Panc1 (cell line): ENCODE measurements at regions not wholly inside any gene's neighbourhood (a gene's known extent, or its start where the extent isn't known, plus 50 kb on each side); places are given as distances from the start of the nearest gene placed in this dataset.

Experiments
- ATAC-seq: fragments of 200-7000 bp; cut with Tn5 transposase; 2 replicates; pipeline ENCODE4 v1.9.1; 2020; ENCODE audit warnings: mild to moderate bottlenecking, moderate library complexity
- BruUV-seq: library from RNA; stranded (reverse); fragments of 400-500 nt; replicated peaks from 2 replicates; lab custom pipeline; 2021; lab: Mats Ljungman, UMichigan
- CTCF ChIA-PET: fragments of 300-600 bp; sonication (Branson Sonifier 250); formaldehyde crosslinking; loops from one replicate; lab custom pipeline; 2022; ENCODE audit warnings: antibody characterized with exemption; lab: Charles Lee
- POLR2A ChIA-PET: fragments of 300-600 bp; sonication (Branson Sonifier 250); formaldehyde crosslinking; loops from one replicate; lab custom pipeline; 2022; ENCODE audit warnings: antibody characterized with exemption; lab: Charles Lee
- DNase-seq: peaks from one replicate; pipeline ENCODE4 v3.0.0-alpha.2; 2010; ENCODE audit warnings: low read depth, low spot score
- H3K27ac ChIP-seq: 2 replicates; pipeline ENCODE4 v1.5.1; 2011; ENCODE audit warnings: mild to moderate bottlenecking, low read length, inconsistent platforms
- H3K27me3 ChIP-seq: fragments of 200-500 bp; sonication (Bioruptor generic); 2 replicates; pipeline ENCODE4 v1.6.0; 2014; ENCODE audit warnings: low read length, inconsistent platforms; ENCODE audit not compliant: control insufficient read depth, insufficient read depth
- H3K36me3 ChIP-seq: fragments of 200-500 bp; sonication (Bioruptor generic); 2 replicates; pipeline ENCODE4 v1.5.1; 2014; ENCODE audit warnings: inconsistent platforms, mild to moderate bottlenecking, low read length, moderate library complexity; ENCODE audit not compliant: control insufficient read depth, insufficient read depth
- H3K4me1 ChIP-seq: 2 replicates; pipeline ENCODE4 v1.5.1; 2011; ENCODE audit warnings: inconsistent platforms, mild to moderate bottlenecking, low read length, moderate library complexity; ENCODE audit not compliant: control insufficient read depth, insufficient read depth
- H3K4me3 ChIP-seq, 2 experiments: 2 replicates each; pipeline ENCODE4 v1.5.1; 2011 to 2012; ENCODE audit warnings: low read depth in 2 of 2, low read length in 2 of 2, mild to moderate bottlenecking in 2 of 2, inconsistent platforms in 1 of 2, moderate library complexity in 1 of 2
- H3K9me3 ChIP-seq: fragments of 200-500 bp; sonication (Bioruptor generic); 2 replicates; pipeline ENCODE4 v1.5.1; 2014; ENCODE audit warnings: low read depth, mild to moderate bottlenecking, inconsistent platforms, low read length, moderate library complexity; ENCODE audit not compliant: control insufficient read depth, insufficient read depth
- CTCF ChIP-seq: fragments of 450-650 bp; IDR thresholded peaks from 2 replicates; pipeline ENCODE4 v1.5.1; 2017; ENCODE audit warnings: mild to moderate bottlenecking
- POLR2AphosphoS5 ChIP-seq: IDR thresholded peaks from 2 replicates; pipeline ENCODE4 v1.6.1; 2012; ENCODE audit warnings: mild to moderate bottlenecking, low read depth, low read length, moderate library complexity
- REST ChIP-seq, 2 experiments: IDR thresholded peaks; 2 replicates each; pipeline ENCODE4 v1.6.1; 2011 to 2012; ENCODE audit warnings: low read depth in 2 of 2, control low read depth in 1 of 2, low read length in 1 of 2, mild to moderate bottlenecking in 1 of 2, moderate library complexity in 1 of 2; ENCODE audit not compliant: insufficient read depth in 1 of 2
- SIN3A ChIP-seq: IDR thresholded peaks from 2 replicates; pipeline ENCODE4 v1.6.1; 2012; ENCODE audit warnings: low read depth, mild to moderate bottlenecking, low read length, moderate library complexity, borderline replicate concordance; ENCODE audit not compliant: insufficient read depth
- TCF7L2 ChIP-seq: IDR thresholded peaks from 2 replicates; pipeline ENCODE4 v1.6.1; 2011; ENCODE audit warnings: mild to moderate bottlenecking, low read depth, low read length, inconsistent platforms
- in situ Hi-C: cut with HindIII; loops from 2 replicates; pipeline ENCODE4 v1.10.0; 2016; ENCODE audit warnings: low sequenced_read_pairs, low pct_unique_long_range_greater_than_20kb
- intact Hi-C: fragments of 100-400 bp; cut with micrococcal nuclease; formaldehyde crosslinking; loops from one replicate; pipeline ENCODE4 v1.10.0; 2022; ENCODE audit not compliant: unreplicated experiment

- Histone ChIP-seq H3K9me3 (no peaks in the 10 kb centered on the region), H3K36me3 (no peaks in the 10 kb centered on the region), H3K27ac (no peak overlapping the region), H3K27me3 (no peaks in the 10 kb centered on the region), H3K4me1 (no peaks in the 10 kb centered on the region), H3K4me3 (no peak overlapping the region)
- ATAC-seq (no peak), DNase-seq (no peak)
- POLR2A ChIA-PET = no interaction called here
- CTCF ChIA-PET = no interaction called here
- in situ Hi-C loops = no loop called here
- intact Hi-C loops = no loop called here
- BruUV-seq = no TSS peak
- TF ChIP-seq POLR2AphosphoS5 = no peak
- TF ChIP-seq CTCF = no peak
- no peak for TF ChIP-seq SIN3A
- TF ChIP-seq TCF7L2 = no peak
- no peak for TF ChIP-seq REST (IDR thresholded peaks at IDR 0.05; ENCODE audit: insufficient read depth in 1 of 2, low read depth in 2 of 2, low read length in 1 of 2)
These were observed 160.1 kb upstream of the CDH5 start for GRCh38 chr16:66206363-66206762.

GRCh38 chr16:66205287-66206231 is 160.9 kb upstream of the CDH5 start:
- CTCF ChIA-PET = no interaction called here
- no peaks in the 10 kb centered on the region for H3K36me3 ChIP-seq
- in situ Hi-C loops (no loop called here), intact Hi-C loops (no loop called here)
- H3K4me1 ChIP-seq = no peaks in the 10 kb centered on the region
- DNase-seq (no peak), ATAC-seq (no peak)
- no TSS peak for BruUV-seq
- TF ChIP-seq REST (IDR thresholded peaks at IDR 0.05; ENCODE audit: insufficient read depth in 1 of 2, low read depth in 2 of 2, low read length in 1 of 2) (no peak), POLR2AphosphoS5 (no peak), TCF7L2 (no peak), SIN3A (no peak), CTCF (no peak)
- H3K9me3 ChIP-seq = no peaks in the 10 kb centered on the region
- POLR2A ChIA-PET = no interaction called here
- no peak overlapping the region for H3K27ac ChIP-seq
- no peaks in the 10 kb centered on the region for H3K27me3 ChIP-seq
- H3K4me3 ChIP-seq = no peak overlapping the region
